Ammon's horn (tissue), 1 donor: ENCODE measurements at regions not wholly inside any gene's neighbourhood (a gene's known extent, or its start where the extent isn't known, plus 50 kb on each side); places are given as distances from the start of the nearest gene placed in this dataset.

ENCODE experiments used
- DNase-seq: peaks from one replicate; pipeline ENCODE4 v3.0.0-alpha.2; 2016; ENCODE audit warnings: low spot score

- no peak for DNase-seq
These were observed 523.0 kb downstream of the PTPRC start for GRCh38 chr1:199161766-199162303.

GRCh38 chr1:199163267-199163666, 524.4 kb downstream of the PTPRC start:
- no peak for DNase-seq

GRCh38 chr1:199163670-199164069, 524.8 kb downstream of the PTPRC start:
- no peak for DNase-seq

DNA sequence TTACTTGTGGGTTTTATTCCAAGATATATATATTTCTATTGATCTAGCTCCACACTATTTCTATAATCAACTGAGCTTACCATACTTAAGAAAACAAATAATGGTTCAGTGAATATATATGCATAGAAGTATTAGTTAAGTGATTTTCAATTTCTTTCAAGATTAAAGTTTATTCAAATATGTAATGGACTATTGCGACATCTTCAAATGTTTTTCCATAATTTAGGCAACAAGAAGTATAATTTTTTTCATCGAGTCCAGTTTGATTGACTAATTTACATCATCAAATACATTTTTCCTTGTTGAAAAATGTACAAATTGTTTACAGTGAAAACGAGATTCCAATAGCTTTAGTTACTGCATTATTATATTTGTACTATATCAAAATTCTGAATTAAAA, 528.6 kb downstream of the PTPRC start:
- DNase-seq: no peak

DNA sequence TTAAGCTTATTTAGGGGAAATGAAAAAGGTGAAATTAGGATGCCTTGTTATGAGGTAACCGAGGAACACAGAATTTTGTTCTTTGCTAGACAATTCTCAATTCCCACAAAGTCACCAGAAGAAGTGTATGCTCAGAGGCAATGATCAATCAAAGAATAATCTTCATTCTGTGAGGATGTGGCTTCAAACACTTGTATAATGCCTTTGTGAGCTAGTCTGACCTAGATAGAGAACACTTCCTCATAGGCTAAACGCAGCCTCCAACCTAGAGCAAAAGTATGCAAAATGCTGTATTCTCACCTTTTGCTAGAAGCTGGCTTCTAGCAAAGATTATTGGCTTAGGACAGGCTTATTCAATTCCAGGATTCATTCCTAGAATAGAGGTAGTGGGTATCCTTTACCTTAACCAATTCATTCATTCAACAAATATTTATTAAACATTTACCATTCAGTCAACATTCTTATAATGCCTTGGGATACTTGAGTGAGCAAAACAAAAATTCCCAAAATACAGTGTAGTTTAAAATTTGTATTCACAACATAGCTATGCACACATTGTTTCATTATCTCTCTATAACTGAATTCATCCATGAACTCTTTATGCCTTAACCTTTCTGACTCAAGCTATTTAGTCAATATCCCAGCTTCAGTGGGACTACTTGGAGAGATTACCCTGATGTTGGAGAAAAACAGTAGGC, 530.2 kb downstream of the PTPRC start:
- no peak for DNase-seq

DNA sequence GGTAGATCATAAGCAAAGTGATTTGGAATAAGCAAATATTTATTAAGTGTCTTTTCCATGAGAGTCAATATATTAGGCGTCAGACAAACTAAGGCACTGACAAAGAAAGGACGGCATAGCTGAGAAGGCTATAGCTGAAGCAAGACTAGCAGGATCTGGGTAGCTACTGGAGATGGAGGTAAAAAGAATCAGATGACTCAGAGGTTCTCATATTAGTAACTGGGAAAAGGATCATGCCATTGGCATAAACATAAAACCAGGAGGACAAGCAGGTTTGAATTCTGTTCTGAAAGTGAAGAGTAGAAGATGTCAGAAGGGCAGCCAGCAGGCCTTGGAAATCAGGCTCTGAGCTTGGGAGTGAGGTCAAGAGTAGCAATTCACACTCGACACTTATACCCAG, 531.9 kb downstream of the PTPRC start:
- no peak for DNase-seq

GRCh38 chr1:199172171-199173124, 533.6 kb downstream of the PTPRC start:
- DNase-seq: no peak

GRCh38 chr1:199173356-199173755, 534.5 kb downstream of the PTPRC start:
- no peak for DNase-seq

GRCh38 chr1:199174336-199174735, 535.5 kb downstream of the PTPRC start:
- DNase-seq: no peak

DNA sequence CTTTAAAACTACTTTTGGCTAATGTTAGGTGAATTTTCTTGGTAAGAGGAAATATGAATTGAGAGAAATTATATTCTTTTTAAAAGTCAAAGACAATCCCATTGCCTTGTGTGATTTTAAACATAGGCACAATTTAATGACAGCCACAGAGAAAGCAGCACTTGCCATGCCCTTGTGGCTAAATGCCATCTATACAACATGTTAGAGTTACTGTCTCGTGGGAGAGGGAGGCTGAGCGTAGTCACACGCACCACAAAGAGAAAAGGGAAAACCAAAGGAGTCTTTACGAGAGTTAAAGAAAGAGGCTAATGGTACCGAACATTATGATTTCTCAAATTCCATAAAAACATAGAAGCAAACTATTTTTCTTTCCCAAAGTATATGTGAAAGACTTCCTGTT, 537.9 kb downstream of the PTPRC start:
- DNase-seq: peak; percentile 24

GRCh38 chr1:199177241-199177640, 538.4 kb downstream of the PTPRC start:
- no peak for DNase-seq

DNA sequence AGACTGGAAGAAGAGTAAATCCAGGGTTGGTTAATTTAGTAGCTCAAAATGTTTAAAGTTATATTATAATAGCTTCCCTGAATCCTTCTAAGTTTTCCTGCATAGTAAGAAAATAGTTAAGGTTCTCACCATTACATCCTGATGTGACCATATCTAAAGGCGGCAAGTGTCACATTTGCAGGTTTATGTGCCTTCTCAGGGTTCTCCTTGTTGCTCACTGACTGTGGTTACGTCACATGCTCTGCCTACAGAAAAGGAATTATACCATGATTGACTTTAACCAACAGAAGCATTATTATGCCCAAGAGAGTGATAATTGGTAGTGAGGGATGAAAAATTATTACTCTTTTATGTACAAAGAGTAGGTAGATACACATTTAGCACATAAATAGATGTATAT, 539.8 kb downstream of the PTPRC start:
- no peak for DNase-seq

- no peak for DNase-seq
These were observed 543.5 kb downstream of the PTPRC start for GRCh38 chr1:199182186-199182843.

DNA sequence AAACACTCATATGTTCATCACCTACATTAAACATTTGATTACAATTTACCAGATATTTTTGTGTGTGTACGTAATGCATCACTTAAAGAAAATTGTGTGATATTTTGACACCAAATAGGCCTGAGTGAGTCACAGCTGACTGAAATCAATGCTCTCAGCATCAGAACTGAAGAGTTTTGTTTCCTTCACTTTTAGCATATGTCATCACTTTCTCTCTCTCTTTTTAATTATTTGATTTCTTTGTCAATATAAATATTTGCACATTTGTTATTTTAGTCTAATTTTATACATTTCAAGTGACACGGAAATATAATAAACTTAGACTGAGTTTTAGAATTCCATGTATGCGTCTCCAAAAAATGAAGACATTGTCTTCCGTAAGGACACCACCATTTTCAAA, 545.3 kb downstream of the PTPRC start:
- DNase-seq: no peak

- DNase-seq: no peak
These were observed 556.0 kb downstream of the PTPRC start for GRCh38 chr1:199194862-199195261.

DNA sequence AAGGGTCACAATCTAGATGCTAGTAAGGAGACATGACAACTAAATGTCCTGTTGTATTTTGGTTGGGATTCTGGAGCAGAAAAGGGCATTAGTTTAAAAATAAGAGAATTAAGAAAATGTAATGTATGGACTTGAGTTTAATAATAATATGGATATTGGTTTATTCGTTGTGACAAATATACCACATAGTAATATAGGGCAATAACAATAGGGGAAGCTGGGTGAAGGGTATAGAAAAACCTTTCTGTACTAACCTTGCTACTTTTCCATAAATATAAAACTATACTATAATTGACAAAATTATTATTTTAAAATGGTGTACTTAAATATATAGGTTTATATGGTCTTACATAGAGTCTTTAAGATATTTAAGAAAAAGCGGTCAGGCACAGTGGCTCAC, 558.9 kb downstream of the PTPRC start:
- no peak for DNase-seq

DNA sequence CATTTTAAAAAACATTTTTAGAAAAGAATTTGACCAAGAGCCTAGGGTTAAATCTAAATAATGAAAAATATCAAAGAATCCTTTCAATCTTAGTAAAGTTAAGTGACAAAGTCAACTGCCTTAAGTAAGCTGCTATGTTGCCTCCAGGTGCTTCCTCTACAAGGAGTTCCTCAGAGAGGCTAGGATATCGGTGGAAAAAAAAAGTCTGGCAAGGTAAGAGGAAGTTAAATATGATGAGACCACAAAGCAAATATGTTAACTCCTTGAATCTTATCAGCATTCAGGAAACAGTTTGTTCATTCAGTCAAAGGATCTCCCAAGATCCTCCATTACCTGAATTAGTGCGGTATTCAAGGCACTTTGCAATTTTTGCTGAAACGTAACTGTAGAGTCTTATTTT, 563.5 kb downstream of the PTPRC start:
- no peak for DNase-seq

DNA sequence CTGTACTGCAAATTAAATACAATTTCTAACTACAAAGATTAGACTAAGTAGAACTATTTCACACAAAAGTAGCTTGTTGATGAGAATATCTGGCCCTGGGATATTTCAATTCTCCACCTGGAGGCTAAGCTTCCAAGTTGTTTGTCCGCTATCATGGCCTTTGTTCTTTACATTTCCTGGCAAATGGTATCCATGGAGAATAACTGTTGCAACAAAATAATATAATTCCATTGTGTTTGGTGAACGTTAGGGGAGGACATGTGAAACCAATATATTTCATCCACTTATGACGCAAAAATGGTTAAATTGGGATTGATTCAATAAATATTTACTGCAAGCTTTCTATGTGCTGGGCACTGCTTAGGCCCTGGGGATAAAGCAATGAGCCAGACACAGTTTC, 565.4 kb downstream of the PTPRC start:
- no peak for DNase-seq

DNA sequence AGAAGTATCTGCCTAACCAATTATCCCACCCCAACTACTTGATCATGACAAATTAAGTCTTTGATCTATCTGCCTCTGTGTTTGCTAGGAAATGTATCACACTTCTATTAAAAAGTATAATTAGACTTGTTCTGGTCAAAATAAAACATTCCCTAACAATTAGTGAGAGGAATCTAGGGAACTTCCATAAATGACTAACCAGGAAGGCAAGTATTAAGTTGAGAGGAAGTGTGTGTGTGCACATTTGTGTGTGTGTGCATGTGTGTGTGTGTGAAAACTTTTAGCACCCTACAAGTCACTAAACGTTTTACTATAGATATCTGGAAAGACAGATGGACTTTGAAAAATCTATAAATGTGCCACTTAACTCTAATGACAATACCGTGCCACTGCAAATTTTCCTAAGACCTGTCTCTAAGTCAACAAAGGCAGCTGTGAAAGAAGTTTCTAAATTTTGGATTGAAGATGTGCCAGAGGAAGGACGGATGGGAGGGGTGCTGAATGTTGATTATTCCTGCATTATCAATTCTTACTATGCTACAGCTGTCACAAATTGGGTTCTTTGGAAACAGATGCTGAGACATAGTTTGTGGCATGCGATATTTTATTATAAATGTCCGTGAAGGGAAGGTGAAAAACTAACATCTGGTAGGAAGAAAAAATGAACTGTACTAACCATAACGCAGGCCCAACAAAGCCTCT, 567.1 kb downstream of the PTPRC start:
- no peak for DNase-seq

GRCh38 chr1:199208847-199209246, 570.0 kb downstream of the PTPRC start:
- DNase-seq: no peak

DNA sequence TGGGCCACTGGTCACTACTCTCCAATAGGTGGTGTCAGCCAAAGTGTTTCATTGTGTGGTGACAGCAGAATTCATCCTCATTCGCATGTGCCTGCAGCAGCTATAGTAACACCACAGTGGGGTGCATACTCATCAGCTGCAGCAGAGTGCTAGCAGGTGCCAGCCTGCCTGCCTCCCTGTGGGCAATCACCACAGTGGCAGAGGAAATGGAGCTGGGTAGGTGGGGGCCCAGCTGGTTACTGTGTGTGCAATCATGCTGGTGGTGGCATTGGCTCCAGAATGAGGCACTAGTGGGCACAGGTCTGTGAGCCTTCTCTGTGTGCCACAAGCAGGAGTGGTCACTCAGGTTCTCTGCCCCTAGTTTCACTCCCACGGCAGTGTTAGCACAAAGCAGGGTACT, 579.2 kb downstream of the PTPRC start:
- peak; percentile 6 for DNase-seq

GRCh38 chr1:199218533-199218932, 579.7 kb downstream of the PTPRC start:
- DNase-seq: no peak
